Stimulated activated naive CD4-positive, alpha-beta T cell treated with Interleukin-2 at 50 U/mL for 16 hours (primary cell): ENCODE measurements at regions not wholly inside any gene's neighbourhood (a gene's known extent, or its start where the extent isn't known, plus 50 kb on each side); places are given as distances from the start of the nearest gene placed in this dataset.
"Not testable (repeated sequence)": the region's sequence is repeated elsewhere in the genome, so short reads cannot be mapped to it uniquely, and the experiment has no call there.

Experiments used
- DNase-seq: peaks from one replicate; lab custom pipeline; 2025; lab: John Stamatoyannopoulos, UW

- DNase-seq: no peak
Observed at GRCh38 chr12:67534681-67535080, 113.9 kb upstream of the DYRK2 start.

GRCh38 chr12:67535176-67535575 is 113.4 kb upstream of the DYRK2 start:
- no peak for DNase-seq

- no peak for DNase-seq
Observed at GRCh38 chr12:67535971-67536370, 112.6 kb upstream of the DYRK2 start.

GRCh38 chr12:67539329-67539728 is 109.2 kb upstream of the DYRK2 start:
- DNase-seq: no peak

GRCh38 chr12:67539946-67540345 is 108.6 kb upstream of the DYRK2 start:
- no peak for DNase-seq

- DNase-seq: no peak
Observed at GRCh38 chr12:67540920-67541624, 107.5 kb upstream of the DYRK2 start.

GRCh38 chr12:67541625-67541991 is 106.9 kb upstream of the DYRK2 start:
- DNase-seq: no peak

GRCh38 chr12:67543021-67543770 is 105.3 kb upstream of the DYRK2 start:
- DNase-seq: no peak

GRCh38 chr12:67545298-67545697 is 103.2 kb upstream of the DYRK2 start:
- DNase-seq: no peak

- no peak for DNase-seq
Observed at GRCh38 chr12:67546746-67547145, 101.8 kb upstream of the DYRK2 start.

GRCh38 chr12:67555075-67555717 is 93.3 kb upstream of the DYRK2 start:
- DNase-seq: not testable (repeated sequence)

- no peak for DNase-seq
Observed at GRCh38 chr12:67558775-67559174, 89.8 kb upstream of the DYRK2 start.

GRCh38 chr12:67559751-67560150 is 88.8 kb upstream of the DYRK2 start:
- no peak for DNase-seq

- DNase-seq: no peak
Observed at GRCh38 chr12:67562513-67563287, 85.8 kb upstream of the DYRK2 start.

GRCh38 chr12:67568055-67568454 is 80.5 kb upstream of the DYRK2 start:
- DNase-seq: no peak

GRCh38 chr12:67572492-67572891 is 76.1 kb upstream of the DYRK2 start:
- no peak for DNase-seq

GRCh38 chr12:67573566-67573965 is 75.0 kb upstream of the DYRK2 start:
- no peak for DNase-seq

GRCh38 chr12:67578976-67579661 is 69.4 kb upstream of the DYRK2 start:
- DNase-seq: no peak

GRCh38 chr12:67579662-67580003 is 68.9 kb upstream of the DYRK2 start:
- DNase-seq: no peak

- no peak for DNase-seq
Observed at GRCh38 chr12:67582238-67582834, 66.2 kb upstream of the DYRK2 start.

GRCh38 chr12:67582844-67583243 is 65.7 kb upstream of the DYRK2 start:
- no peak for DNase-seq

GRCh38 chr12:67586951-67587350 is 61.6 kb upstream of the DYRK2 start:
- DNase-seq: no peak
